ENCODE measurements at regions not wholly inside any gene's neighbourhood (a gene's known extent, or its start where the extent isn't known, plus 50 kb on each side); places are given as distances from the start of the nearest gene placed in this dataset.

GRCh38 chr15:31208817-31209216 lies 107.3 kb upstream of the TRPM1 start:
- TF ChIP-seq CTCF (IDR thresholded peaks at IDR 0.05; ENCODE audit: insufficient read depth, low read depth, low read length, missing control alignments): no peak
- no peak overlapping the region for H3K4me3 ChIP-seq (ENCODE audit: low read length)

GRCh38 chr15:31211353-31211752 lies 109.8 kb upstream of the TRPM1 start:
- no peak for DNase-seq (ENCODE audit: low read depth)
- TF ChIP-seq CTCF (IDR thresholded peaks at IDR 0.05; ENCODE audit: insufficient read depth, low read depth, low read length, missing control alignments): no peak
- no peak overlapping the region for H3K4me3 ChIP-seq (ENCODE audit: low read length)

More at GRCh38 chr15:31208817-31209216, 107.3 kb upstream of the TRPM1 start:
- no peak for DNase-seq (ENCODE audit: low read depth)

GRCh38 chr15:31212326-31213080 lies 111.0 kb upstream of the TRPM1 start:
- no peak for TF ChIP-seq CTCF (IDR thresholded peaks at IDR 0.05; ENCODE audit: insufficient read depth, low read depth, low read length, missing control alignments)
- H3K4me3 ChIP-seq (ENCODE audit: low read length): no peak overlapping the region
- DNase-seq (ENCODE audit: low read depth): no peak

GRCh38 chr15:31214158-31214863 lies 112.3 kb upstream of the KLF13 start:
- TF ChIP-seq CTCF (IDR thresholded peaks at IDR 0.05; ENCODE audit: insufficient read depth, low read depth, low read length, missing control alignments): no peak
- DNase-seq (ENCODE audit: low read depth): no peak
- H3K4me3 ChIP-seq (ENCODE audit: low read length): no peak overlapping the region

GRCh38 chr15:31214864-31215489 lies 111.7 kb upstream of the KLF13 start:
- H3K4me3 ChIP-seq (ENCODE audit: low read length): no peak overlapping the region
- DNase-seq (ENCODE audit: low read depth): peak; percentile 79
- TF ChIP-seq CTCF (IDR thresholded peaks at IDR 0.05; ENCODE audit: insufficient read depth, low read depth, low read length, missing control alignments): no peak

- peak; percentile 53 for TF ChIP-seq CTCF (IDR thresholded peaks at IDR 0.05; ENCODE audit: insufficient read depth, low read depth, low read length, missing control alignments)
- H3K4me3 ChIP-seq (ENCODE audit: low read length): no peak overlapping the region
- DNase-seq (ENCODE audit: low read depth): peak; percentile 52
Observed at GRCh38 chr15:31215490-31216214, 111.0 kb upstream of the KLF13 start.

Measured in epithelial cell of esophagus (primary cell).